Mesendoderm (in vitro differentiated cells): ENCODE measurements at regions not wholly inside any gene's neighbourhood (a gene's known extent, or its start where the extent isn't known, plus 50 kb on each side); places are given as distances from the start of the nearest gene placed in this dataset.
"Not testable (repeated sequence)": the region's sequence is repeated elsewhere in the genome, so short reads cannot be mapped to it uniquely, and the experiment has no call there.

Experiments
- DNase-seq: peaks from one replicate; pipeline ENCODE4 v3.0.0; 2013
- H2AK5ac ChIP-seq: 2 replicates; pipeline ENCODE4 v1.6.1; 2013; ENCODE audit warnings: low read length, inconsistent platforms
- H2BK120ac ChIP-seq: 2 replicates; pipeline ENCODE4 v1.6.1; 2013; ENCODE audit warnings: low read depth, mild to moderate bottlenecking, low read length, moderate library complexity, mixed read lengths
- H2BK15ac ChIP-seq: replicated peaks from 2 replicates; pipeline ENCODE4 v1.6.1; 2013; ENCODE audit warnings: low read depth, mild to moderate bottlenecking, moderate library complexity
- H2BK5ac ChIP-seq: 2 replicates; pipeline ENCODE4 v1.6.1; 2013; ENCODE audit warnings: low read length, inconsistent platforms
- H3K18ac ChIP-seq: 2 replicates; pipeline ENCODE4 v1.6.1; 2013; ENCODE audit warnings: mild to moderate bottlenecking, low read length, mixed read lengths
- H3K23ac ChIP-seq: one replicate; pipeline ENCODE4 v1.6.1; 2013; ENCODE audit warnings: low read length
- H3K27ac ChIP-seq: 2 replicates; pipeline ENCODE4 v1.5.1; 2013; ENCODE audit warnings: low read depth, mild to moderate bottlenecking, inconsistent platforms, low read length, moderate library complexity
- H3K27me3 ChIP-seq: 2 replicates; pipeline ENCODE4 v1.6.1; 2013; ENCODE audit warnings: low read length, control low read depth, mild to moderate bottlenecking, inconsistent platforms; ENCODE audit not compliant: insufficient read depth, poor library complexity
- H3K36me3 ChIP-seq: 2 replicates; pipeline ENCODE4 v1.6.1; 2013; ENCODE audit warnings: low read length, inconsistent platforms; ENCODE audit not compliant: control insufficient read depth, insufficient read depth
- H3K4ac ChIP-seq: one replicate; pipeline ENCODE4 v1.6.1; 2013; ENCODE audit warnings: low read depth, mild to moderate bottlenecking, low read length, moderate library complexity
- H3K4me1 ChIP-seq: 2 replicates; pipeline ENCODE4 v1.6.1; 2013; ENCODE audit warnings: low read depth, low read length, inconsistent platforms; ENCODE audit not compliant: control insufficient read depth
- H3K4me2 ChIP-seq: 2 replicates; pipeline ENCODE4 v1.6.1; 2013; ENCODE audit warnings: low read length
- H3K4me3 ChIP-seq: 2 replicates; pipeline ENCODE4 v1.5.1; 2013; ENCODE audit warnings: mild to moderate bottlenecking, low read length
- H3K56ac ChIP-seq: one replicate; pipeline ENCODE4 v1.6.1; 2013; ENCODE audit warnings: low read length
- H3K79me1 ChIP-seq: 2 replicates; pipeline ENCODE4 v1.6.1; 2013; ENCODE audit warnings: low read length, inconsistent platforms
- H3K79me2 ChIP-seq: 2 replicates; pipeline ENCODE4 v1.6.1; 2013; ENCODE audit warnings: mild to moderate bottlenecking, low read length; ENCODE audit not compliant: control insufficient read depth, insufficient read depth
- H3K9ac ChIP-seq: 2 replicates; pipeline ENCODE4 v1.6.1; 2013; ENCODE audit warnings: low read length, inconsistent platforms
- H4K5ac ChIP-seq: one replicate; pipeline ENCODE4 v1.6.1; 2013; ENCODE audit warnings: low read length
- H4K8ac ChIP-seq: one replicate; pipeline ENCODE4 v1.6.1; 2013; ENCODE audit warnings: low read depth, mild to moderate bottlenecking, control low read depth, low read length, moderate library complexity
- WGBS: extraction: QIAGEN DNeasy Blood & Tissue Kit; methylation state at CpG from one replicate; pipeline ENCODE4 v1.1.7; 2013; ENCODE audit warnings: low lambda C conversion rate, missing lambda C conversion rate; ENCODE audit not compliant: insufficient coverage; ENCODE audit errors: extremely low coverage; 5-methylcytosine and 5-hydroxymethylcytosine counted together

GRCh38 chr15:70234256-70234905 lies 136.7 kb upstream of the TLE3 start:
- Histone ChIP-seq H3K27me3 (no peaks in the 10 kb centered on the region), H2BK120ac (no peak overlapping the region), H2AK5ac (no peak overlapping the region), H4K5ac (no peak overlapping the region), H3K4me1 (no peaks in the 10 kb centered on the region), H3K79me2 (no peaks in the 10 kb centered on the region), H3K4me3 (no peak overlapping the region), H3K4me2 (no peak overlapping the region), H3K9ac (no peak overlapping the region), H2BK5ac (no peak overlapping the region), H3K4ac (no peak overlapping the region), H2BK15ac (no peak overlapping the region), H3K79me1 (no peaks in the 10 kb centered on the region), H3K56ac (no peak overlapping the region), H3K27ac (no peak overlapping the region), H3K36me3 (no peaks in the 10 kb centered on the region), H4K8ac (no peak overlapping the region), H3K18ac (no peak overlapping the region), H3K23ac (no peak overlapping the region)
- WGBS = no CpG with 5 or more reads among the region's 9 CpGs
- no peak for DNase-seq

GRCh38 chr15:70231484-70231883 lies 133.8 kb upstream of the TLE3 start:
- H3K18ac ChIP-seq = no peak overlapping the region
- no peak overlapping the region for H3K56ac ChIP-seq
- no peak overlapping the region for H3K23ac ChIP-seq
- no peaks in the 10 kb centered on the region for H3K36me3 ChIP-seq
- H2BK5ac ChIP-seq = no peak overlapping the region
- no peaks in the 10 kb centered on the region for H3K79me1 ChIP-seq
- no peak overlapping the region for H4K8ac ChIP-seq
- no peaks in the 10 kb centered on the region for H3K79me2 ChIP-seq
- no peak overlapping the region for H2BK15ac ChIP-seq
- no peak for DNase-seq
- H3K4ac ChIP-seq = no peak overlapping the region
- no peaks in the 10 kb centered on the region for H3K4me1 ChIP-seq
- WGBS = no CpG with 5 or more reads among the region's 1 CpG
- H4K5ac ChIP-seq = no peak overlapping the region
- H2BK120ac ChIP-seq = no peak overlapping the region
- no peak overlapping the region for H3K4me2 ChIP-seq
- no peak overlapping the region for H3K27ac ChIP-seq
- no peaks in the 10 kb centered on the region for H3K27me3 ChIP-seq
- H3K4me3 ChIP-seq = no peak overlapping the region
- no peak overlapping the region for H3K9ac ChIP-seq
- no peak overlapping the region for H2AK5ac ChIP-seq

- H3K56ac ChIP-seq, H2BK5ac ChIP-seq, H3K27ac ChIP-seq, H3K4me3 ChIP-seq, H3K18ac ChIP-seq, H3K4me2 ChIP-seq, H4K8ac ChIP-seq, H3K79me1 ChIP-seq, H3K23ac ChIP-seq, H3K4me1 ChIP-seq, DNase-seq, H3K9ac ChIP-seq, H2BK15ac ChIP-seq, H4K5ac ChIP-seq, H3K27me3 ChIP-seq, H2AK5ac ChIP-seq, H2BK120ac ChIP-seq, H3K4ac ChIP-seq, H3K36me3 ChIP-seq, H3K79me2 ChIP-seq: not testable (repeated sequence)
- WGBS = no CpG with 5 or more reads among the region's 3 CpGs
Observed at GRCh38 chr15:70227918-70228317, 130.2 kb upstream of the TLE3 start.

- no peak overlapping the region for H2BK15ac ChIP-seq
- H3K36me3 ChIP-seq = no peaks in the 10 kb centered on the region
- DNase-seq = no peak
- H3K56ac ChIP-seq = no peak overlapping the region
- no peak overlapping the region for H3K9ac ChIP-seq
- no peaks in the 10 kb centered on the region for H3K4me1 ChIP-seq
- no peak overlapping the region for H3K27ac ChIP-seq
- no peaks in the 10 kb centered on the region for H3K79me1 ChIP-seq
- H4K5ac ChIP-seq = no peak overlapping the region
- H3K18ac ChIP-seq = no peak overlapping the region
- no peak overlapping the region for H2BK5ac ChIP-seq
- no peak overlapping the region for H2BK120ac ChIP-seq
- H3K4me2 ChIP-seq = no peak overlapping the region
- no peak overlapping the region for H3K4ac ChIP-seq
- WGBS = no CpG with 5 or more reads among the region's 1 CpG
- no peaks in the 10 kb centered on the region for H3K27me3 ChIP-seq
- no peak overlapping the region for H4K8ac ChIP-seq
- H3K23ac ChIP-seq = no peak overlapping the region
- no peaks in the 10 kb centered on the region for H3K79me2 ChIP-seq
- H3K4me3 ChIP-seq = no peak overlapping the region
- H2AK5ac ChIP-seq = no peak overlapping the region
Observed at GRCh38 chr15:70227147-70227546, 129.4 kb upstream of the TLE3 start.

- Histone ChIP-seq H2AK5ac (no peak overlapping the region), H3K23ac (no peak overlapping the region), H3K79me1 (no peaks in the 10 kb centered on the region), H3K27ac (no peak overlapping the region), H3K4me2 (no peak overlapping the region), H3K18ac (no peak overlapping the region), H4K5ac (no peak overlapping the region), H3K36me3 (no peaks in the 10 kb centered on the region), H3K4ac (no peak overlapping the region), H3K4me3 (no peak overlapping the region), H3K9ac (no peak overlapping the region), H3K4me1 (no peaks in the 10 kb centered on the region), H3K27me3 (no peaks in the 10 kb centered on the region), H2BK5ac (no peak overlapping the region), H2BK15ac (no peak overlapping the region), H3K56ac (no peak overlapping the region), H2BK120ac (no peak overlapping the region), H4K8ac (no peak overlapping the region), H3K79me2 (no peaks in the 10 kb centered on the region)
- no CpG with 5 or more reads among the region's 12 CpGs for WGBS
- no peak for DNase-seq
Observed at GRCh38 chr15:70226337-70226980, 128.7 kb upstream of the TLE3 start.

GRCh38 chr15:70225416-70225815 lies 127.7 kb upstream of the TLE3 start:
- Histone ChIP-seq H3K4me1 (no peaks in the 10 kb centered on the region), H3K79me1 (no peaks in the 10 kb centered on the region), H3K27me3 (no peaks in the 10 kb centered on the region), H2AK5ac (no peak overlapping the region), H3K18ac (no peak overlapping the region), H3K27ac (no peak overlapping the region), H4K8ac (no peak overlapping the region), H4K5ac (no peak overlapping the region), H3K79me2 (no peaks in the 10 kb centered on the region), H3K4me3 (no peak overlapping the region), H3K36me3 (no peaks in the 10 kb centered on the region), H3K4ac (no peak overlapping the region), H3K56ac (no peak overlapping the region), H2BK15ac (no peak overlapping the region), H3K9ac (no peak overlapping the region), H3K23ac (no peak overlapping the region), H2BK5ac (no peak overlapping the region), H3K4me2 (no peak overlapping the region), H2BK120ac (no peak overlapping the region)
- no CpG with 5 or more reads among the region's 9 CpGs for WGBS
- no peak for DNase-seq
